Left renal cortex interstitium (tissue), 4 donors: ENCODE measurements at regions not wholly inside any gene's neighbourhood (a gene's known extent, or its start where the extent isn't known, plus 50 kb on each side); places are given as distances from the start of the nearest gene placed in this dataset.

Source experiments
- DNase-seq, 4 donors: peaks; one replicate each; pipeline ENCODE4 v3.0.0-alpha.2; 2013; ENCODE audit warnings: low read depth in 4 of 4, low spot score in 2 of 4, missing footprints in 1 of 4

DNA sequence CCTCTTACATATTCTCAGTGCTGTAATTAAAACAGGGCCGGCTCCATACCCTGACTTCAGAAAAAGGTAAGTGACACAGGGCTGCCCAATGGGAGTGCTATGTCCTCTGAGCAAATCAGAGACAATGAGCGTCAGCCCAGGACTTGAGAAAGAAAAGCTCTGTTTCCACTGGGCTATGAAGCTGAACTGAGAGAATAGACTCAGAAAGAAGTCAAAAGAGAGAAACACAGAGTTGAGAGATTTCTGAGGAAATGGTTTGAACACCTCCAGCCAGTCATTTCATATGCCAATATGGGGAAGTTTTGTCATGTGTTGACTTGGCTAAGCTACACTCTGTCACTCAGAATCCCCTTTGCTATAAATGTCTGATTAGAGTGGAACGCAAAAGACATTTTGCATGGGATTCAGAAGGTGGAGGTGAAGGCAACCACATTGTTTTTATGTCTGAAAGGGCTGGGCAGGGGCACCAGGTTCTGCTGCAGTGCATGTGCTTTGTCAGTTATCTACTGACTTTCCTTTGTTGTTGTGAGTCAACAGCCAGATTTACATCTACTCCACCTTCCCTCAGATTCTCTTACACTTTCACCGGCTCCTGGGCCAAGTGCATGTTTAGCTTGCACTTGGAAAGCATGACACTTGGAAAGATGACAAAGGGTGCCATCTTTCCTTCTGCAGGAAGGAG is 313.3 kb downstream of the DUSP6 start:
- no peak for DNase-seq

DNA sequence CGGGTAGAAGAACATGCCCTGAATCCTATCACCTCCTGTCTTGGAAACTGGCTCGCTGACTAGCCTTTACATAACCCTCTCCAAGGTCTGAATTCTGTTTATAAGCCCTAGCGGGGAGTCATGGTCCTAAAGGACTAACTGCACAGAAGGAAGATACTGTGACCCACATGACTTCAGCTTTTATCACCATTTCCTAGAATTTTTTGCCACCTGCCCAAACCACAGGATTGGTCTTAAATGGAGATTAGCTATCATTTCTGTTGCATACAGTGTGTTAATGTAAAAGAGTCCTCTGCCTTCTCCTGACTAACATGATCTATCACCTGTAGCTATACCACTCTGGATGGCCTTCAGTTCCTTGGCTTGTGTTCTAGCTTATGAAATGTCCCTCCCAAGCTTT is 319.2 kb downstream of the DUSP6 start:
- DNase-seq, result no peak

DNA sequence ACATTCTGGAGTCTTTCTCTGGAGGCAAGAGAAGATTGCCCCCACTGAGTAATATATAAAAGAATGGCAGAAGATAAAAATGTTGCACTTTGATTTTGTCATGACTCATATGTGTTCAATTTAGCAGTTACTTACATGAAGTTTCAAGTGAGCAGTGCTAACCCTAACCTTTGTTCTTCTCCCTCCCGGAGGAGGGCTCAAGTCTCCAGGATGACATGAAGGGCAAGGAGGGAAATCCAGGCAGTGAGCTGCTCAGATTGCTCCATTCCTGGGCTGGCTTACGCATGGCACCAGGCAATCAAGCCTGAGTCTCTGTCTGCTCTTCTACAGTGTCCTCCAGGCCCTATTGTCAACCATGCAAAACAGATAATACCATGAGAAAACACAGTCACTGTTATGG is 322.3 kb downstream of the DUSP6 start:
- DNase-seq, result no peak

DNA sequence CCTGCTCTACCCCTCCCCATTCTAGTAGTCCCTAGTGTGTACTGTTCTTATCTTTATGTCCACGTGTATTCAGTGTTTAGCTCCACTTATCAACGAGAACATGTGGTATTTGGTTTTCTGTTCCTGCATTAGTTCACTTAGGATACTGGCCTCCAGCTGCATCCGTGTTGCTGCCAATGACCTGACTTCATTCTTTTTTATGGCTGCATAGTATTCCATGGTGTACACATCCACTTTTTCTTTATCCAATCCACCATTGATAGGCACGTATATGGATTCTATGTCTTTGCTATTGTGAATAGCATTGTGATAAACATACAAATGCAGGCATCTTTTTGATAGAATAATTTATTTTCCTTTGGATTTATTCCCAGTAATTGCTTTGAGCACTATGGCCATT is 327.7 kb downstream of the DUSP6 start:
- DNase-seq, result no peak

DNA sequence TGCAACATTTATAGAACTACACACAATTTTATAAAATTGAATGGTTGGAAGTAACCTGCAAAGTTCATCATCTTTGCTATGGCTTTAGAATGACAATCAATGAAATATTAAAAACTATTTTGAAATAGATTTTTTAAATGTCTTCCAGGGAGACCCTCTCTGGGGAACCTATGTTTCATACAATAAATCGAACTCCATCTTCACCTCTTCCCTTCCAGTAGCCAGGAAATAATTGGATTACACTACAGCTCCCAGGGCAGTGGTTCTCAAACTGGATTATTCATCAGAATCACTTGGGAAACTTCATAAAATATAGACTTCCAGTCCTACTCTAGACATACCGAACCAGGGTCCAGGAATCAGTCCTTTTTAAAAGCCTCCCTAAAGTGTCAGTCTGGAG is 328.4 kb downstream of the DUSP6 start:
- DNase-seq, result no peak

DNA sequence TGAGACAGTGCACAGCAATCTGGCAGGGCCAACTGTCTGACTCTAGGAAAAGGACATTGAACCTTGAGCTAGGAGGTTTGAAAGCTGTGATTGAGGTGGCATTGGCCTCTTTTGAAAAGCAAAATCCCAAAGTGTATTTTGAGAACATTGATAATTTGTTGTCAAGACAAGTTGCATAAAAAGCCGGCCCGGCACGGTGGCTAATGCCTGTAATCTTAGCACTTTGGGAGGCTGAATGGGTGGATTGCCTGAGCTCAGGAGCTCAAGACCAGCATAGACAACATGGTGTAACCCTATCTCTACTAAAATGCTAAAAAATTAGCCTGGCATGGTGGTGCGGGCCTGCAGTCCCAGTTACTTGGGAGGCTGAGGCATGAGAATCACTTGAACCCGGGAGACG is 331.6 kb downstream of the DUSP6 start:
- DNase-seq, result no peak

DNA sequence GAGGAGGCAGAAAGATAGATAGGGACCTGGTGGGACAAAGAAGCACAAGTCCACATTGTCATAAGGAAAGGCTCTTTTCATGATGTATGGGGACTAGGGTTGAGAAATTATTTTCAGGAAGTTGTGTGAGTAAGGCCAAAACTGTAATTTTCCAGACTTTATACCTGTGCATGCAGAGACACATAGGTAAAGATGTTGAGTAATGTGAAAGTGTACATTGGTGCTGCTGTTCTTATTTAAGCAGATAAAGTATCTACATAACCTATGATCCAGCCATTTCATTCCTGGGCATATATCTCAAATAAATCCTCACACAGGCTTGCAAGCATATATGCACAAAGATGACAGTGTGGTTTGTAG is 332.2 kb downstream of the DUSP6 start:
- DNase-seq, result no peak

DNA sequence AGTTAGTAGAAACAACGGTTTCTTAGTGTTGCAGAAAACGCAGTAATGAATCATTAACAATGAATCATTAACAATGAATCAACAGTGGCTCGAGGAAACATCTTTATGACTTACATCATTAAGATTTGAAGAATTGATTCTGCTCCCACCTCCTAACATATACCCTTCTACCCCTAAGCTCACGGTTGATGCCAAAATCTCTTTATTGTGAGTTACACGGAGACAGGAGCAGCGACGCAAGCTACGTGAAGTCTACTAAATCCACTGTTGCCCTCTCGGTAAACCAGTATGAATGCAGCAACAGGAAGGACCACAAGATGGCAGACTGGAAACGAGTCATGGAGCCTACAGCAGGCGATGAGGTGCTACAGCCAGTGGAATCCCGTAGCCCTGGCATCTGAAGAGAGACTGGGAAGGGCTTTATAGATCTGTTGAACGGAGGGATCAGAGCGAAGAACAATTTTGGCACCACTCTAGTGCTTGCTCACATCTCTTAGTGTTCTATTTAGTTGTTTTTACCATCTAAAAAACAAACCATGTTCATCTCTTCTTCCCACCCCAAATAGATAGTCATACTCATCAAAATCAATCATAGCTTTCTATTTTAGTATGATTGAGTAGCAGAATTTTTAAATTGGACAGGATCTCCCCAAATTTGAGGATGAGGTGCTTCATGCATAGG is 332.7 kb downstream of the DUSP6 start:
- peak; percentile 55 to 87 (median 77) for DNase-seq

DNA sequence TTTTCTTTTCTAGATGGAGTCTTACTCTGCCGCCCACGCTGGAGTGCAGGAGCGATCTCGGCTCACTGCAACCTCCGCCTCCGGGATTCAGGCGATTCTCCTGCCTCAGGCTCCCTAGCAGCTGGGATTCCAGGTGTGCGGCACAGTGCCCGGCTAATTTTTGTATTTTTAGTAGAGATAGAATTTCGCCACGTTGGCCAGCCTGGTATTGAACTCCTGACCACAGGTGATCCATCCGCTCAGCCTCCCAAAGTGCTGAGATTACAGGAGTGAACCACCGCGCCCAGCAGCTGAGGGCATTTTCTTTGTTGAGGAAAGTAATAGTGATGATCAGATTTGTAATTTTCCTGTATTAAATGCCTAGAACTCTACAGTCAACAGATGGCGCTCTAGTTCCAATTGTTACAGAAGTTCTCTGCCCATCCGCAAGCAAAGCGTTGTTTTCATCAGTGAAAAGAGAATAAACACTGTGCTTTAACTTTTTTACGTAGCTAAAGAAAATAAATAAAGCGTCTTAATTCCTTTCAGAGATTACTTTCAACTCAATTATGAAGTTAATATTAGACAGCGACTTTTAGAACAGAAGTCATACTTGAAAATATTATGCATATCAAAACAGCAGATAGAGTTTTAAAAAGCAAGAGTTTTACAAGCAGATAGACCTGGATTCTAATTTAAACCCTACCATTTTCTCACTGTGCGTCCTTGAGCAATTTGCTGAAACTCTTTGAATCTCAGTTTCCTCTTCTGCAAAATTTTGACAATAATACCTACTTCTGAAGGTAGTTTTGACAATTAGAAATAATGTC is 335.1 kb downstream of the DUSP6 start:
- peak in 3 of 4 donors; percentile 42 to 69 (median 52) for DNase-seq

DNA sequence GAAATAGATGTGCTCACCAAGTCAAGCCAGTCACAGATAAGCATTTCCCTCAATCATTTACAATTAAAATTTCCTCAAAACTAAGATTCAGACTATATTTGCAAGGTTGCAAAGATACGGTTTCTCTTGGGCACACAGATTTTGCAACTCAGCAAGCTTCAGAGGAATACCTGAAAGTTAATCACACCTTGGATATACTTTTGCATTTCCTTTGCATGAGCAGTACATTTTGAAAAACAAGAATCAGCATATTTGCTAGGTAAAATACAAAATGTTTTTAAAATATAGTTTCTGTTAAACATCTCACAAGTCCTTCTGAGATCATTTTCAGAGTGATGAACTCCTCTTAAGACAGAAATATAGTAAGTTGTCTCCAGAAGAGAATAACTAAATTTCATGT is 336.9 kb downstream of the DUSP6 start:
- no peak for DNase-seq

DNA sequence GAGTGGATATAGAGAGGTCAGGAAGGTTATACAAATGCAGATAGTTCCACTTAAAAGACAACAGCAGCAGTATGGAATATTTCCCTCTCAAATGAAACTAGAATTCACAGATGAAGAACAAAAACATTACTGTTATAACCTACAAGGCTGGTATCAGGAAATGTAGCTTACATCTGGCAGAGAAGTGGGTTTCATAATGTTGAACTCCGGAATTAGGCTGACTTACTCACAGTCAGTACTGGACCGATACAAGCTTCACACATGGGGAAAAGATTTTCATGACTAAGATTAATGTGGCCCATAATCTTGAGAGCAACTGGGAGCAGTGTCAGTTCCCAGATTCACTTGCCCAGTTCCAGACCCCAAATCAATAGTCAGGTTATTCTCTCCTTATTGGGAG is 353.9 kb downstream of the DUSP6 start:
- DNase-seq, result no peak

DNA sequence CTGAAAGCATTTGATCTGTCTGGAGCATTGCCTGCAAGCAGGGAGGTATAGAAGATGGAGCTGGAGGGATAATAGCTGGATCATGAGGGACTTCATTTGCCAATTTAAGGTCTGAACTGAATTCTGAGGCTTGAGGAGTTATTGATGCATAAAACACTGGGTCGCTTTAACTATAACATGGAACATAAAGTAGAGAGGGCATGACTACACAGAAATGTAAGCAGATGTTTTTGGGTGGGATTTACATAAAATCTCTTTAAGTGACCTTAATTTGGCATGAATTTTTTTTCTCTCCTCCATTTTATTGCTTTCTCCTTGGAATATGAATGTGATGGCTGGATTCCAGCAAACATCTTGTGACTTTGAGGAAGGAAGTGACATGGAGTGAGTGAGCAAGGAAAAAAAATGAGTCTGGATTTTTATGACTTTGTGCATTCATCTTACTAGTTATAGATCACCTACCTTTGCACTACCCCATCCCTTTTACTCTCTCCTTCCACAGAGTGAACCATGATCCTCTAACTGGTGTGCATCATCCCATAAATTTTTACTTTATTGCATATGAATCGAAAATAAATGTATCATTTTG is 356.0 kb downstream of the DUSP6 start:
- no peak for DNase-seq

DNA sequence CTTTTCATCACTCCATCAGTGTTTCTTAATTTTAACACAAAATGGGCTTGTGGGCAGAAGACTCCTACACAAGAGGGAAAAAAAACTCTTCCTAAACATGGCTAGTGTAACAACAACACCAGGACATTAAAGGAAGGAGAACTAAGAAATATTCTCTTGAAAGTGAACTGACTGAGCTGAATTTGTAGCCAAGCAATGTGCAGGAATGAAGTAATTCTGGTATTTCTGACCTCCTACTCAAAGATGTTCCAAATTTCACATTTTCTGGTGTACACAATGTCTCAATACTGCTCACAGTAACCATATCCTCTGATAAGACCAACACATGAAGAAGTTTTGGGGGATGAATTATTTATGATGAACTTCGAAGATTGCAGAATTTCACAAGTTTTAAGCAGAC is 357.3 kb downstream of the DUSP6 start:
- DNase-seq, result no peak

DNA sequence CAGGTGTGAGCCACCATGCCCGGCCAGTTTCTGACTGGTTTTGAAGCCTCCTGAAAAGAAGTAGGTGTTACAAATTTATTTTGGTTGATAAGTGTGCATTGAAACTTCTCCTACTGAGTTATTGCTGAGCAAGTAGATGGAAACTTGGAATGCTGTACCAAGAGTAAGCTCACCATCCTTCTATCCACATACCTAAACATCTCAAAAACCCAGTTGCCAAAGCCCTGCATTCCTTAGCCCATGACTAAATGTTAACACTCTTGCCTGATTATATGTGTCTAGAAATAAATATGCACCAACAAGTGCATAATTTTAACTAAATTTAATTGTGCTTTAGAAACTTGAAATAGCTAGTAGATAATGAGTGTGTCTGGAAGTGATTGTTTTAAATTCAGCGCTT is 357.8 kb downstream of the DUSP6 start:
- DNase-seq, result no peak

DNA sequence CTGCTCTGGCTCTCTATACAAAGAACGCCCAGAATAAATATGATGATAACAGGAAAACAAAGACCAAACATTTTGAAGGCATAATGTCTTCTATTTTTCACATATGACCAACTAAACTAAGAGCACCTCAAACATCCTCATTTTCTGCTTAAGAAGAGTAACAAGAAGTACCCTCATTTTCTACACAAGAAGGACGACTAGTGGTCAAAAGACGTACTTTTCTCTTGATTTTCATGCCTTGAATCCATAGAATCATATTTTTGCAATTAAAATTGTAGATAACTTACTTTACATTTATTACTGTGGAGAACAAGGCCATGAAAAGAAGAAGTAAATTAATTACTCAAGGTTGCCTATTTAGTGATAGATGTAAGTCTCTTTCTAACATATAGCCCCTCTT is 358.6 kb downstream of the DUSP6 start:
- DNase-seq, result peak in 2 of 4 donors; percentile 14 to 34

DNA sequence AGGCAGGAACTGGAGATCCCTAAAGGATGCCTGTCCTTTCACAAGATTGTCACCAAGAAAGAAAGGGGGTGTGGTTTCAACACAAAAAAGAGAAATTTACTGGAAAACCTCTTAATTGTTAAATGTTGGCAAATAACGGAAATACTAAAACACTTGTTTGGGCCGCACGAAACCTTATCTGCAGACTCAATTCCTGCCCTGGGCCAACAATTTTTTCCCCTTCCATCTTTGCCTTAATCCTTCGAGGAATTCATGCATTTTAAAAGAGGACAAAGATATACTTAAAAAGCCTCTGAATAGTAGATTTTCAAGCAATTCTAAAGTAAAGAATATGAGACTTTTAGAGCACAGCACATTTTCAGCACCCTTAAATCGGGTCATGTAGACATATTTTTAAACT is 366.2 kb downstream of the DUSP6 start:
- DNase-seq, result no peak

DNA sequence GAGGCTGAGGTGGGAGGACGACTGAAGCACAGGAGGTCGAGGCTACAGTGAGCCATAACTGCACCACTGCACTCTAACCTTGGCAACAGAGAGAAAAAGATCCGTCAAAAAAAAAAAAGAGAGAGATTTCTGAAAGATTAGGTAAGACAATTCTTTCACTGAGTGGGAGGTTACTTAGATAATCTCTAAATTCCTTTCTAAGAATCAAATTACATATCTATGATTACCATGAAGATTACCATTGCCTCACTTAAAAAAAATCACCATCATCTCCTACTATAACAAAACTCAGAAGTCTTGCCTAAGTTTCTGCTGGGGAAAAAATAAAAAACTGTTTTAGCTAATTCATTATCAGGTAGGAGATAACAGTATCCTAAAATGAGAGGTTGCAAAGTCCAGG is 366.7 kb downstream of the DUSP6 start:
- DNase-seq, result no peak

DNA sequence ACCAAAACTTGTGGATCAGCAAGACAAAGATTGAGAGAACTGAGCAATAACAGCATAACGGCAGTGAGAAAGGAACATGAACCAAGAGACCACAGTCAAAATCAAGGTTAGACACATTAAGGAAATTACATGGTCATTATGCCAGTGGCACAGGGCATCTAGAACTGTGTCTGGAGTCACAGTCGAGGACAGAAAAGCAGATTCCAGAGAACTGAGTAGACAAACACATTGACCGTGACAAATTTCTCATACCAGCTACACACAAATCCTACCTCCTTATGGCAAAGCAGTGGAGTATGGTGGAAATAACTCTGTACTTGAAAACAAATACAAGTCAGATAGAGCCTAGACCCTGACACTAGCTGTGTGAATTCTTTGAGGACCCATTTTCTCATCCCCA is 367.3 kb downstream of the DUSP6 start:
- no peak for DNase-seq

DNA sequence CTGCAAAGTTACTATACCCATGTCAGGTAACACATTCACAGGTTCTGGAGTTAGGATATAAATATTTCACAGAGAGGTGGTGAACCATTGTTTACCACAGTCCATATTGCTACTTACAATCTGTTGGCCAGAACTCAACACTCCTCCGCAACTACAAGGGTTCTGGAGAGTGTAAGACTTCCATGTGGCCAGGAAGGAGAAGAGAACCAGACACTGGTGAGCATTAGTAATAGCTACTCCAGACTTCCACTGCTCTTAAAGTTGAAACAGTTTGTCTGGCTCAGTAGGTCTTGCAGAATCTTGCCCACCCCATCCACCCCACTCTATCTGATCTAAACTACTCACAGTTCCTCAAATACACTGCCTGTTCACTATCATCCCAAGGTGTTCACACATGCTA is 369.6 kb downstream of the DUSP6 start:
- no peak for DNase-seq

DNA sequence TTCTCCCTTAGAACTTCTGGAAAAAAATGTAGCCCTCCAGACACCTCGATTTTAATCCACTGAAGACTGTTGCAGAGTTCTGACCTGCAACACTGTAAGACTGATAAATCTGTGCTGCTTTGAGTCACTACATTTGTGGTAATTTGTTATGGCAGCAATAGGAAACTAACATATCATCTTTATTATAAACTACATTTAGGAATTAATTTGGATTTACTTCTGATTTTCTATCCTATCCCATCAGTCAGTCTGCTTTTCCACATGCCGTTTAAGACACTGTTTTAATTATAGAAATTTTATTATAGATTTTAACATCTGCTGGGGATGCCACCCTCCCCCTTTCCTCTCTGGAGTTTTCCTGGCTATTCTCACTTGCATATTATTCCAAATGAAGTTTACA is 375.2 kb downstream of the DUSP6 start:
- DNase-seq, result no peak

DNA sequence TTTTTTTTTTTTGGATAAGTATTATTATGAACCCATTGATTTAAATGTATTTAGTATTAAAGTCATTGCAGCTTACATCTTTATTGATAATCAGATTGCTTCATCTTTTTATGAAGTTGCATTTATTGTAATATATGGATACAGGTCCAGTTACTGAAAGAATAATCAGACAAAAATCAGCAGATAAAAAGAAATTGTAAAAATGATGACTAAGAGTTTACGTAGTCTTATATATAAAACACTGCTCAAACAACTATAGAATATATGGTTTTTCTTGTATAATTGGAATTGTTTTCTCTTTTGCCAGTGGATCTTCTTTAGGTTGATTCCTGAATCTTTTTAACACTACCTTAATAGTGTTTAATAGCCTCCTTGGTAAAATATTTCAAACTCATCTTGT is 378.3 kb downstream of the DUSP6 start:
- DNase-seq, result no peak

DNA sequence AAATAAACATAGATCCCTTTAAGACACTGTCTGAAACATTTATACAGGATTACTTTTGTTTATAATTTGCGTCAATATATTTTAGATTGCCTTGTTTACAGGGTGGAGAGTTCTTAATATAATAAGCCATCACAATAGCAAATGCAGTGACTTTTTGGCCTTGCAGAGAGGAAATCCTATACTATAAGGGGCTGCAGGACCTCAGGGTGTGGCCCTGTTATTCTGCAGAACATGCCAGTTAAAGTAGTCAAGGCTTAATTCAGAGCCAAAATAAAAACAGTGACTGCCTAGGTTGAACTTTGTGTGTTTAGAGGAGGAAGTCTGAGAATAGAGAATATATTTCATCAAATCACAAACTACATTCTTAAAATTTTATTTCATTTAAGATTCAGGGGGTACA is 381.6 kb downstream of the DUSP6 start:
- no peak for DNase-seq
